ENCODE measurements at regions not wholly inside any gene's neighbourhood (a gene's known extent, or its start where the extent isn't known, plus 50 kb on each side); places are given as distances from the start of the nearest gene placed in this dataset.

GRCh38 chr14:44640416-44640815 is 133.3 kb upstream of the FSCB start:
- no peak overlapping the region for H3K4me3 ChIP-seq (replicated peaks in 1 of 3; ENCODE audit: insufficient read depth in 1 of 3, low read depth in 2 of 3, low read length in 3 of 3)
- in situ Hi-C loops (cut with HindIII; ENCODE audit: extremely low pct_ligation_motif_present, low pct_unique_long_range_greater_than_20kb), result no loop called here
- H3K9ac ChIP-seq (ENCODE audit: insufficient read depth, low read depth, low read length), result no peak overlapping the region
- 56% methylated on average over 2 of the region's 2 CpGs for WGBS (ENCODE audit: low lambda C conversion rate)
- intact Hi-C loops (cut with micrococcal nuclease; ENCODE audit: unreplicated experiment), result no loop called here
- H3K36me3 ChIP-seq (replicated peaks in 1 of 2; ENCODE audit: control insufficient read depth in 1 of 2, insufficient read depth in 2 of 2, low read length in 2 of 2), result no peaks in the 10 kb centered on the region
- no peaks in the 10 kb centered on the region for H3K4me1 ChIP-seq (ENCODE audit: insufficient read depth, low read length)
- TF ChIP-seq ZNF577 (CRISPR knock-in tag; IDR thresholded peaks at IDR 0.05; ENCODE audit: borderline replicate concordance, low read depth), result no peak
- no peak for TF ChIP-seq ZNF569 (CRISPR knock-in tag; IDR thresholded peaks at IDR 0.05; ENCODE audit: borderline replicate concordance)
- TF ChIP-seq, protein P1, sequence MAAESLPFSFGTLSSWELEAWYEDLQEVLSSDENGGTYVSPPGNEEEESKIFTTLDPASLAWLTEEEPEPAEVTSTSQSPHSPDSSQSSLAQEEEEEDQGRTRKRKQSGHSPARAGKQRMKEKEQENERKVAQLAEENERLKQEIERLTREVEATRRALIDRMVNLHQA (CRISPR knock-in tag; IDR thresholded peaks at IDR 0.05), result no peak
- no peak for TF ChIP-seq DMAP1 (CRISPR knock-in tag; IDR thresholded peaks at IDR 0.05)
- H3K9me3 ChIP-seq (ENCODE audit: low read length), result no peaks in the 10 kb centered on the region
- no peak overlapping the region for H3K27ac ChIP-seq (ENCODE audit: extremely low read length, insufficient read depth, low read length)
- FAIRE-seq, result no peak
- no peak for ATAC-seq
- no peak overlapping the region for H2AFZ ChIP-seq (ENCODE audit: low read length)
- no peaks in the 10 kb centered on the region for H3K79me2 ChIP-seq (ENCODE audit: insufficient read depth, low read length)
- CTCF ChIA-PET (ENCODE audit: low intra/inter-chr PET ratio, low total read pairs), result no interaction called here
- H4K20me1 ChIP-seq (ENCODE audit: insufficient read depth, low read length), result no peaks in the 10 kb centered on the region
- H3K27me3 ChIP-seq (ENCODE audit: control insufficient read depth in 1 of 2, insufficient read depth in 2 of 2, low read length in 2 of 2), result no peaks in the 10 kb centered on the region
- no peak for DNase-seq (ENCODE audit: low spot score)
- no TSS peak for BruUV-seq (replicated peaks)
- H3K4me2 ChIP-seq (ENCODE audit: low read depth, low read length), result no peak overlapping the region
- POLR2A ChIA-PET, result no interaction called here

- no peaks in the 10 kb centered on the region for H3K36me3 ChIP-seq (replicated peaks in 1 of 2; ENCODE audit: control insufficient read depth in 1 of 2, insufficient read depth in 2 of 2, low read length in 2 of 2)
- no peaks in the 10 kb centered on the region for H3K79me2 ChIP-seq (ENCODE audit: insufficient read depth, low read length)
- H3K4me3 ChIP-seq (replicated peaks in 1 of 3; ENCODE audit: insufficient read depth in 1 of 3, low read depth in 2 of 3, low read length in 3 of 3), result no peak overlapping the region
- ChIA-PET CTCF (ENCODE audit: low intra/inter-chr PET ratio, low total read pairs) (no interaction called here), POLR2A (no interaction called here)
- no peaks in the 10 kb centered on the region for H3K9me3 ChIP-seq (ENCODE audit: low read length)
- in situ Hi-C loops (cut with HindIII; ENCODE audit: extremely low pct_ligation_motif_present, low pct_unique_long_range_greater_than_20kb), result no loop called here
- no peaks in the 10 kb centered on the region for H4K20me1 ChIP-seq (ENCODE audit: insufficient read depth, low read length)
- no peaks in the 10 kb centered on the region for H3K27me3 ChIP-seq (ENCODE audit: control insufficient read depth in 1 of 2, insufficient read depth in 2 of 2, low read length in 2 of 2)
- H3K27ac ChIP-seq (ENCODE audit: extremely low read length, insufficient read depth, low read length), result no peak overlapping the region
- H3K4me1 ChIP-seq (ENCODE audit: insufficient read depth, low read length), result no peaks in the 10 kb centered on the region
- FAIRE-seq (no peak), ATAC-seq (no peak), DNase-seq (ENCODE audit: low spot score) (no peak)
- no peak overlapping the region for H3K4me2 ChIP-seq (ENCODE audit: low read depth, low read length)
- 18% methylated on average over 5 of the region's 5 CpGs for WGBS (ENCODE audit: low lambda C conversion rate)
- BruUV-seq (replicated peaks), result no TSS peak
- intact Hi-C loops (cut with micrococcal nuclease; ENCODE audit: unreplicated experiment), result no loop called here
- no peak overlapping the region for H2AFZ ChIP-seq (ENCODE audit: low read length)
- no peak overlapping the region for H3K9ac ChIP-seq (ENCODE audit: insufficient read depth, low read depth, low read length)
- no peak for TF ChIP-seq FIP1L1 (IDR thresholded peaks at IDR 0.05; ENCODE audit: borderline replicate concordance, insufficient read depth, low read depth, low read length)
- TF ChIP-seq, protein P2, sequence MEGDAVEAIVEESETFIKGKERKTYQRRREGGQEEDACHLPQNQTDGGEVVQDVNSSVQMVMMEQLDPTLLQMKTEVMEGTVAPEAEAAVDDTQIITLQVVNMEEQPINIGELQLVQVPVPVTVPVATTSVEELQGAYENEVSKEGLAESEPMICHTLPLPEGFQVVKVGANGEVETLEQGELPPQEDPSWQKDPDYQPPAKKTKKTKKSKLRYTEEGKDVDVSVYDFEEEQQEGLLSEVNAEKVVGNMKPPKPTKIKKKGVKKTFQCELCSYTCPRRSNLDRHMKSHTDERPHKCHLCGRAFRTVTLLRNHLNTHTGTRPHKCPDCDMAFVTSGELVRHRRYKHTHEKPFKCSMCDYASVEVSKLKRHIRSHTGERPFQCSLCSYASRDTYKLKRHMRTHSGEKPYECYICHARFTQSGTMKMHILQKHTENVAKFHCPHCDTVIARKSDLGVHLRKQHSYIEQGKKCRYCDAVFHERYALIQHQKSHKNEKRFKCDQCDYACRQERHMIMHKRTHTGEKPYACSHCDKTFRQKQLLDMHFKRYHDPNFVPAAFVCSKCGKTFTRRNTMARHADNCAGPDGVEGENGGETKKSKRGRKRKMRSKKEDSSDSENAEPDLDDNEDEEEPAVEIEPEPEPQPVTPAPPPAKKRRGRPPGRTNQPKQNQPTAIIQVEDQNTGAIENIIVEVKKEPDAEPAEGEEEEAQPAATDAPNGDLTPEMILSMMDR (CRISPR knock-in tag; IDR thresholded peaks at IDR 0.05), result no peak
- TF ChIP-seq ZNF3 (CRISPR knock-in tag; IDR thresholded peaks at IDR 0.05), result no peak
- no peak for TF ChIP-seq GTF2F1 (IDR thresholded peaks at IDR 0.05; ENCODE audit: low read length)
- no peak for TF ChIP-seq ARID4A (CRISPR knock-in tag; IDR thresholded peaks at IDR 0.05; ENCODE audit: borderline replicate concordance)
- TF ChIP-seq RBFOX2 (IDR thresholded peaks at IDR 0.05; ENCODE audit: low read depth, low read length), result no peak
- no peak for TF ChIP-seq GZF1 (CRISPR knock-in tag; IDR thresholded peaks at IDR 0.05)
- no peak for TF ChIP-seq ATF4 (CRISPR knock-in tag; IDR thresholded peaks at IDR 0.05)
Measured at GRCh38 chr14:44639781-44640385, 132.8 kb upstream of the FSCB start.

Data from HepG2 (cell line).